UCSD-AML1 (cell line): ENCODE measurements at regions not wholly inside any gene's neighbourhood (a gene's known extent, or its start where the extent isn't known, plus 50 kb on each side); places are given as distances from the start of the nearest gene placed in this dataset.
A peak's percentile ranks its signal among the peaks of the same experiment; 100 is the strongest.
"Not testable (repeated sequence)": the region's sequence is repeated elsewhere in the genome, so short reads cannot be mapped to it uniquely, and the experiment has no call there.

Experiments
- DNase-seq: peaks from one replicate; lab custom pipeline; 2025; ENCODE audit not compliant: unreplicated experiment; lab: John Stamatoyannopoulos, UW

- no peak for DNase-seq
Measured at GRCh38 chr6:16909658-16910360, 148.5 kb upstream of the ATXN1 start.

GRCh38 chr6:16907991-16908390 lies 146.7 kb upstream of the ATXN1 start:
- peak; percentile 44 for DNase-seq

- DNase-seq, result no peak
Measured at GRCh38 chr6:16904957-16905356, 143.7 kb upstream of the ATXN1 start.

DNA sequence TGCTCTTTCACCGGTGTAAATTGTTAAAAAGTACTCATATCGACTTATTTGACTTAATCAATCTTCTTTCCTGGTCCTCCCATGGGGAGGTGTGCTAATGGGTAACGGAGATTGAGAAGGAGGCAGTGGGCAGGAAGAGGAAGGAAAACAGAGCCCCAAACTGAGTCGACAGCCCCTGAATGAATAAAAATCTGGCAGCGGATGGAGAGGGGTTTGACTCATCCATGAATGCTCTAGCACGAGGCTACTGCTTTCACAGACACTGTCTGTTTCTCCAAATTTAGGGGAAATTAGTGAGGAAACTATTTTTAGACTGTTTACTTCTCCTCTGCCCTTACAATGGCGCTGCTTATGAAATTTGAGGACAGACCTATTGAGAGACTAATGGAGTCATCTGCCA lies 142.2 kb upstream of the ATXN1 start:
- DNase-seq, result no peak

DNA sequence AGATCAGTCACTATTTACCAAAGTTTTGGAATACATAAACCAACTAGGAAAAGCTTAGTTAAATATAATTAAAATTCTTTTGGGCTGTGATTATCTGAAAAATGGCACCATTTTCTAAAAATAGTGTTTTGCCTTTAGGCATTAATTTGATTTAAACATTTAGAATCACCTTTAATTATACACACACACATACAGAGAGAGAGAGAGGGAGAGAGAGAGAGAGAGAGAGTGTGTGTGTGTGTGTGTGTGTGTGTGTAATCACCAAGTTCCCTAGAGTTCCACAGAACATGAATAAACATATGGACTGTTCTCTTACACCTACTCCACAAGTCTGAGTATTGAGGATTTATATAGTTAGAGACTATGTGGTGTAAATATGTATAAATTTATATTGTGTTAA lies 141.2 kb upstream of the ATXN1 start:
- DNase-seq, result no peak

DNA sequence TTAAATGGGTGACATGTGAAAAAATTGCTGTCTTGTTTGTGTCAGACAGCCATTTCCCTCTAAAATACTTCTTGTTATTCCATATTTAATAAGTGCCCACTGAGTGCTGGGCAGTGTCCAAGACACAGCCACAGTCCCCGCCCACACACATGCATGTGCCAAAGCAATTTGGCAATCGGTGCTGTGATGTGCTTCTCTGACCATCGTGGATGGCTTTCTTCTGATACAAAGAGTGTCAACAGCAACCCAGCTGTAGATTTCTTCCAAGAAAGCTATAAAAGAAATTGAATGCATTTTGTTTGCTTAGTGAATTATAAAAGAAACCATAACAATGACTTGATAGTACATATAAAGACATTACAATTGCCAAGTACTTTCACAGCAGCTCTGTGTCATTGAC lies 140.5 kb upstream of the ATXN1 start:
- DNase-seq, result no peak

DNA sequence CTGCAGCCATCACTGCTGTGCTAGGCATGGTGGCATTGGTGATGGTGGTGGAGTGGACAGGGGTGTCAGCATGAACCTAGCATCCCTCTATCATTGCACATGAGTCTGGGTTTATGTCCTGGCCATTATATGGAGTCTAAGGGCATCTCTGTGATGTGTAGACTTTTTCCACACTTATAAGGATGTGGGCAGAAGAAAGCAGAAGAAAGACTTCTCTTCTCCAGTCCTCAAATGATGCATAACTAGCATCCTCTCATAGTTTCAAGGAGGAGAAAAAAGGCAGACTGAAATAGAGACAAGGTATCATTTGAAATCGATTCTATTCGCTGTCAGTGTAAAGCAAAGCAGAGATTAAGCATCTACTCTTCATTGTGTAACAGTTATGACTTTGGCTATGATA lies 140.0 kb upstream of the ATXN1 start:
- DNase-seq, result no peak

- no peak for DNase-seq
Measured at GRCh38 chr6:16898640-16899396, 137.6 kb upstream of the ATXN1 start.

DNA sequence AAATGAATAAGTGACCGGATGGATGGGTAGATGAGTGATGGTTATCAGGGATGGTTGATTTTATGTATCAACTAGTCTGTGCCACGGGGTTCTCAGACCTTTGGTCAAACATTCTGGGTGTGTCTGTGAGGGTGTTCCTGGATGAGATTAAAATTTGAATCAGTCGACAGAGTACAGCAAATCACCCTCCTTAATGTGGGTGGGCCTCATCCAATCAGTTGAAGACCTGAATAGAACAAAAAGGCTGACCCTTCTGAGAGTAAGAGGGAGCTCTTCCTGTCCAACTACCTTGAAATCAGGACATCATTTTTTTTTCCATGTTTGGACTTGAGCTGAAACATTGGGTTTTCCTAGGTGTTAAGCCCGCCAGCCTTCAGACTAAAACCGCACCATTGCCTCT lies 136.4 kb upstream of the ATXN1 start:
- no peak for DNase-seq

- DNase-seq, result no peak
Measured at GRCh38 chr6:16894301-16894700, 133.0 kb upstream of the ATXN1 start.

DNA sequence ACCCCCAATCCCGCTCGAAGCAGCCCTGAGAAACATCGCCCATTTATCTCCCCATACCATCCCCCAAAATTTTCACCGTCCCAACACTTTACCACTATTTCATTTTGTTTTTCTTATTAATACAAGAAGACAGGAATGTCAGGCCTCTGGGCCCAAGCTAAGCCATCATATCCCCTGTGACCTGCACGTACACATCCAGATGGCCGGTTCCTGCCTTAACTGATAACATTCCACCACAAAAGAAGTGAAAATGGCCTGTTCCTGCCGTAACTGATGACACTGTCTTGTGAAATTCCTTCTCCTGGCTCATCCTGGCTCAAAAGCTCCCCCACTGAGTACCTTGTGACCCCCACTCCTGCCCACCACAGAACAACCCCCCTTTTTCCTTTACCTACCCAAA lies 129.8 kb upstream of the ATXN1 start:
- DNase-seq, result not testable (repeated sequence)

- DNase-seq, result no peak
Measured at GRCh38 chr6:16885411-16886160, 124.3 kb upstream of the ATXN1 start.

GRCh38 chr6:16884526-16884925 lies 123.3 kb upstream of the ATXN1 start:
- no peak for DNase-seq

GRCh38 chr6:16883414-16883813 lies 122.2 kb upstream of the ATXN1 start:
- no peak for DNase-seq

DNA sequence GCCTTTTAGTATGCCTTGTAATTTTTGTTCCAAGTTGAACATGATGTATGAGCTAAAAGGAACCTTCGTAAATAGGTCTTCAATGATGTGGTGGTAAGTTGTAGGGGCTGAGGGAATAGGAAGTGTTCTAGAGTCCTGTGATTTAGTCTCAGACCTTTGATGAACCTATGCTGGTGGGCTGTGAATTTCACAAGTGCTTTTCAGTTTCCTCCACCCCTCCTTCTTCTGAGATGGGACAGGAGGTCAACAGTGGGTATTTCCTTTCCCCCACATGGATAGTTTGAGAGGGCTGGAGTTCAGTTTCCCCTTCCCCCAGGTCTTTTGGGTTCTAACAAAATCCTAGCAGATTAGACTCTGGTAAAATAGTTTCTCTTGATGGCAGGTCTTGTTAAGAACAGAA lies 121.0 kb upstream of the ATXN1 start:
- DNase-seq, result no peak

GRCh38 chr6:16876852-16877251 lies 115.6 kb upstream of the ATXN1 start:
- not testable (repeated sequence) for DNase-seq

DNA sequence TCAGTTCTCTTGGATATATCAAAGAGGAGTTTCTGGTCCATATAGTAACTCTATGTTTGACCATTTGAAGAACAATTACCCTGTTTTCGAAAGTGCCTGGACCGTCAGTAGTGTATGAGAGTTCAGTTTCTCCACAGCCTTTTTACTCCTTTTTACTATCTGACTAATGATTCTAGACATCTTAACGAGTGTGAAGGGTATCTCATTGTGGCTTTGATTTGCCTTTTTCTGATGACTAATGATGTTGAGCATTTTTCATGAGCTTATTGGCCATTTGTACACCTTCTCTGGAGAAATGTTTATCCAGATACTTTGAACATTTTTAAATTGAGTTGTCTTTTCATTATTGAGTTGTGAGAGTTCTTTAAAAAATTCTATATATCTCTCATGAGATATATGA lies 114.9 kb upstream of the ATXN1 start:
- DNase-seq, result no peak

- no peak for DNase-seq
Measured at GRCh38 chr6:16873698-16874097, 112.4 kb upstream of the ATXN1 start.

GRCh38 chr6:16872543-16873235 lies 111.4 kb upstream of the ATXN1 start:
- DNase-seq, result no peak

DNA sequence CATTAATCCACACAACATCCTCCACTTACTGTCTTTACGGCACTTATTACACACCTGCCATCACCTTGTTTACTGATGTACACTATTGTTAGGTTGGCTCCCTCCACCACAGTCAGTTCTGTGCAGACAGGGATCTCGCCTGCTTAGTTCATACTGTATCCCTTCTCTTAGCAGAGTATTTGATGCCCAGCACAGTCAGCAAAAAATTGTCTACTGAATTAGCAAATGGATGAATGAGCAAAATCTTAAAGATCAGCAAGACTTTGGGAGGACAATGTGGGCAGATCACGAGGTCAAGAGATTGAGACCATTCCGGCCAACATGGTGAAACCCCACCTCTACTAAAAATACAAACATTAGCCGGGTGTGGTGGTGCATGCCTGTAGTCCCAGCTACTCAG lies 109.8 kb upstream of the ATXN1 start:
- no peak for DNase-seq

DNA sequence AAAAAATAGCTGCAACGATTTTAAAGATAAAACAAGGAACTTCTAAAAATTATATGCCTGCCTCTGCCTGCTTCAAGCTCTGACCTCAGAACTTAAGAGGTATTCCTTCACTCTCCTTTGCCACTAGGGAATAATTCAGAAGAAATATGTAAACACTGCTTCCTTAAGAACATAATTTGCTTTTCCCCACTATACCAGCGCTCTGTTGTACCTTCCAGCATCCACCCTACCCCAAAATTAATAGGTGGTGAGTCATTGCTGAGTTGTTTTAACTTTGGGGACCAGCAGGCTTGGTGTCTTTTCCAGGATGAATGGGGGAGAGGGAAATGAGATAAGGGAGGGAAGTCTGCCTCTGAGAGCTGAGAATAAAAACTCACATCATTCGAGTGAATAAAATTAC lies 107.7 kb upstream of the ATXN1 start:
- no peak for DNase-seq
